ENCODE measurements at regions not wholly inside any gene's neighbourhood (a gene's known extent, or its start where the extent isn't known, plus 50 kb on each side); places are given as distances from the start of the nearest gene placed in this dataset.

- no peak for TF ChIP-seq CTCF (conservative IDR thresholded peaks at IDR 0.05; ENCODE audit: low read length)
- no peak for TF ChIP-seq EZH2phosphoT487 (IDR thresholded peaks at IDR 0.05; ENCODE audit: borderline replicate concordance)
Measured at GRCh38 chr6:131400779-131401496, 172.1 kb upstream of the ARG1 start.

All from Loucy (cell line).